ENCODE measurements at regions not wholly inside any gene's neighbourhood (a gene's known extent, or its start where the extent isn't known, plus 50 kb on each side); places are given as distances from the start of the nearest gene placed in this dataset.

- no peaks in the 10 kb centered on the region for H3K9me3 ChIP-seq (ENCODE audit: control insufficient read depth in 1 of 2, insufficient read depth in 1 of 2, low read length in 2 of 2)
- H3K4me1 ChIP-seq (ENCODE audit: insufficient read depth, low read length): no peaks in the 10 kb centered on the region
- H3K27me3 ChIP-seq (ENCODE audit: control insufficient read depth in 1 of 2, insufficient read depth in 2 of 2, low read length in 2 of 2): no peaks in the 10 kb centered on the region
- H3K4me1 Mint-ChIP-seq (ENCODE audit: low read depth): no peaks in the 10 kb centered on the region
- no peak overlapping the region for H3K27ac ChIP-seq (ENCODE audit: low read depth in 1 of 2, low read length in 2 of 2)
- no peaks in the 10 kb centered on the region for H3K36me3 Mint-ChIP-seq (ENCODE audit: low read depth)
- no peaks in the 10 kb centered on the region for H3K27me3 Mint-ChIP-seq
- intact Hi-C loops (cut with DNase I, micrococcal nuclease): no loop called here
- H3K27ac Mint-ChIP-seq: no peak overlapping the region
- no peak for DNase-seq
- H3K4me3 ChIP-seq (ENCODE audit: low read length): no peak overlapping the region
- H3K9me3 Mint-ChIP-seq: no peaks in the 10 kb centered on the region
- ChIA-PET POLR2A (no interaction called here), CTCF (no interaction called here)
- H3K36me3 ChIP-seq (ENCODE audit: insufficient read depth, low read length): no peaks in the 10 kb centered on the region
- no peak for ATAC-seq (ENCODE audit: poor library complexity)
- no peak for TF ChIP-seq CTCF (IDR thresholded peaks at IDR 0.05)
- no peak overlapping the region for H3K4me3 Mint-ChIP-seq
These were observed 152.8 kb upstream of the MKLN1 start for GRCh38 chr7:131174855-131175254.

- Histone ChIP-seq H3K4me3 (ENCODE audit: low read length) (no peak overlapping the region), H3K4me1 (ENCODE audit: insufficient read depth, low read length) (peaks cover 15% of the 10 kb centered on the region), H3K27me3 (ENCODE audit: control insufficient read depth in 1 of 2, insufficient read depth in 2 of 2, low read length in 2 of 2) (no peaks in the 10 kb centered on the region), H3K36me3 (ENCODE audit: insufficient read depth, low read length) (no peaks in the 10 kb centered on the region), H3K9me3 (ENCODE audit: control insufficient read depth in 1 of 2, insufficient read depth in 1 of 2, low read length in 2 of 2) (no peaks in the 10 kb centered on the region), H3K27ac (ENCODE audit: low read depth in 1 of 2, low read length in 2 of 2) (no peak overlapping the region)
- intact Hi-C loops (cut with DNase I, micrococcal nuclease): loop anchor here in 1 of 2 experiments (10.0 kb wide), 1 partner anchor 142 kb away; the partner anchor contains the start of gene MKLN1
- DNase-seq (no peak), ATAC-seq (ENCODE audit: poor library complexity) (no peak)
- no peak for TF ChIP-seq CTCF (IDR thresholded peaks at IDR 0.05)
- Mint-ChIP-seq H3K36me3 (ENCODE audit: low read depth) (no peaks in the 10 kb centered on the region), H3K27ac (peak overlapping the region; percentile 31), H3K9me3 (no peaks in the 10 kb centered on the region), H3K27me3 (no peaks in the 10 kb centered on the region), H3K4me1 (ENCODE audit: low read depth) (peaks cover 25% of the 10 kb centered on the region), H3K4me3 (no peak overlapping the region)
- ChIA-PET POLR2A (interaction anchor here (0.7 kb wide), 1 partner anchor 115 kb away, joined by 3 read pairs; no protein-coding TSS in a partner anchor), CTCF (no interaction called here)
These were observed 145.1 kb upstream of the MKLN1 start for GRCh38 chr7:131182446-131183058.

GRCh38 chr7:131183072-131183471 lies 144.6 kb upstream of the MKLN1 start:
- Histone ChIP-seq H3K36me3 (ENCODE audit: insufficient read depth, low read length) (no peaks in the 10 kb centered on the region), H3K4me3 (ENCODE audit: low read length) (no peak overlapping the region), H3K9me3 (ENCODE audit: control insufficient read depth in 1 of 2, insufficient read depth in 1 of 2, low read length in 2 of 2) (no peaks in the 10 kb centered on the region), H3K27ac (ENCODE audit: low read depth in 1 of 2, low read length in 2 of 2) (no peak overlapping the region), H3K27me3 (ENCODE audit: control insufficient read depth in 1 of 2, insufficient read depth in 2 of 2, low read length in 2 of 2) (no peaks in the 10 kb centered on the region), H3K4me1 (ENCODE audit: insufficient read depth, low read length) (peaks cover 19% of the 10 kb centered on the region)
- POLR2A ChIA-PET: interaction anchor here (1.0 to 2.3 kb wide), 3 partner anchors 26 to 76 kb away, joined by 3 to 9 read pairs (median 3); no protein-coding TSS in a partner anchor
- DNase-seq (no peak), ATAC-seq (ENCODE audit: poor library complexity) (no peak)
- no peak for TF ChIP-seq CTCF (IDR thresholded peaks at IDR 0.05)
- Mint-ChIP-seq H3K9me3 (no peaks in the 10 kb centered on the region), H3K27me3 (no peaks in the 10 kb centered on the region), H3K4me1 (ENCODE audit: low read depth) (peaks cover 25% of the 10 kb centered on the region), H3K27ac (peak overlapping the region; percentile 31), H3K36me3 (ENCODE audit: low read depth) (no peaks in the 10 kb centered on the region), H3K4me3 (no peak overlapping the region)
- CTCF ChIA-PET: no interaction called here
- intact Hi-C loops (cut with DNase I, micrococcal nuclease): loop anchor here in 1 of 2 experiments (10.0 kb wide), 1 partner anchor 142 kb away; the partner anchor contains the start of gene MKLN1
